K562 (cell line): ENCODE measurements at regions not wholly inside any gene's neighbourhood (a gene's known extent, or its start where the extent isn't known, plus 50 kb on each side); places are given as distances from the start of the nearest gene placed in this dataset.

ENCODE experiments used
- BCL6 ChIP-seq: fragments of 250-450 bp; sonication (Bioruptor Pico); IDR thresholded peaks from 2 replicates; pipeline ENCODE4 v1.4.0; 2020
- CHD2 ChIP-seq: IDR thresholded peaks from 2 replicates; pipeline ENCODE4 v1.6.1; 2011; ENCODE audit warnings: low read depth, low read length
- ETV5 ChIP-seq: sonication (generic); formaldehyde crosslinking; IDR thresholded peaks from 2 replicates; pipeline ENCODE4 v1.4.0; 2020; ENCODE audit warnings: low read depth, mild to moderate bottlenecking, missing genetic modification reagents
- FOXA3 ChIP-seq, 2 experiments: fragments of 450-650 bp in 1 of 2; sonication (generic) in 1 of 2; formaldehyde crosslinking; IDR thresholded peaks in 1 of 2; conservative IDR thresholded peaks in 1 of 2; 2 replicates each; pipeline versions ENCODE4 v1.4.0 to v1.8.0; 2020 to 2022; ENCODE audit warnings: mild to moderate bottlenecking in 2 of 2, missing genetic modification reagents in 1 of 2
- HDGF ChIP-seq: fragments of 450-650 bp; IDR thresholded peaks from 2 replicates; pipeline ENCODE4 v1.6.1; 2016
- MAZ ChIP-seq, 2 experiments: fragments of 450-650 bp in 1 of 2; sonication (generic) in 1 of 2; formaldehyde crosslinking; IDR thresholded peaks in 1 of 2; conservative IDR thresholded peaks in 1 of 2; 2 replicates each; pipeline versions ENCODE4 v1.4.0 to v1.5.0; 2020; ENCODE audit warnings: mild to moderate bottlenecking in 1 of 2, missing genetic modification reagents in 1 of 2
- NFYB ChIP-seq: IDR thresholded peaks from 2 replicates; pipeline ENCODE4 v1.6.1; 2011; ENCODE audit warnings: mild to moderate bottlenecking, moderate library complexity; ENCODE audit not compliant: insufficient read length; ENCODE audit errors: extremely low read depth
- PCBP1 ChIP-seq: fragments of 200-400 bp; formaldehyde crosslinking; IDR thresholded peaks from 2 replicates; pipeline ENCODE4 v1.6.1; 2018; ENCODE audit warnings: mild to moderate bottlenecking, low read depth, low read length; ENCODE audit not compliant: poor library complexity, severe bottlenecking
- POLR2A ChIP-seq: fragments of 450-650 bp; conservative IDR thresholded peaks from 2 replicates; pipeline ENCODE4 v1.6.1; 2016
- SMAD3 ChIP-seq: fragments of 450-650 bp; formaldehyde crosslinking; conservative IDR thresholded peaks from 2 replicates; pipeline ENCODE4 v1.4.0; 2020; ENCODE audit warnings: mild to moderate bottlenecking
- SRSF9 ChIP-seq: fragments of 200-400 bp; formaldehyde crosslinking; IDR thresholded peaks from 2 replicates; pipeline ENCODE4 v1.6.1; 2017; ENCODE audit warnings: low read depth, low read length, borderline replicate concordance
- YY1 ChIP-seq, 3 experiments: IDR thresholded peaks; 2 replicates each; pipeline ENCODE4 v1.6.1; 2011; ENCODE audit warnings: low read length in 2 of 3, mild to moderate bottlenecking in 2 of 3, moderate library complexity in 2 of 3, borderline replicate concordance in 1 of 3, control low read depth in 1 of 3, low read depth in 1 of 3; ENCODE audit not compliant: insufficient read depth in 3 of 3, insufficient replicate concordance in 2 of 3, control insufficient read depth in 1 of 3, insufficient read length in 1 of 3; ENCODE audit errors: extremely low read depth in 1 of 3
- ZFX ChIP-seq: sonication (generic); formaldehyde crosslinking; IDR thresholded peaks from 2 replicates; pipeline ENCODE4 v1.8.0; 2022; ENCODE audit warnings: mild to moderate bottlenecking, missing genetic modification reagents, moderate library complexity

- TF ChIP-seq MAZ (CRISPR knock-in tag; conservative IDR thresholded peaks at IDR 0.05 in 1 of 2, IDR thresholded peaks at IDR 0.05 in 1 of 2), result no peak
- TF ChIP-seq HDGF, result no peak
- TF ChIP-seq POLR2A, result no peak
- no peak for TF ChIP-seq YY1 (IDR thresholded peaks at IDR 0.05; ENCODE audit: borderline replicate concordance in 1 of 3, control insufficient read depth in 1 of 3, extremely low read depth in 1 of 3, insufficient read depth in 3 of 3, insufficient read length in 1 of 3, insufficient replicate concordance in 2 of 3, low read depth in 1 of 3, low read length in 2 of 3)
- TF ChIP-seq SMAD3 (CRISPR knock-in tag), result no peak
- TF ChIP-seq SRSF9, result no peak
- TF ChIP-seq PCBP1, result no peak
- no peak for TF ChIP-seq BCL6 (CRISPR knock-in tag)
- no peak for TF ChIP-seq CHD2
- TF ChIP-seq ZFX, result no peak
- TF ChIP-seq FOXA3 (CRISPR knock-in tag; conservative IDR thresholded peaks at IDR 0.05 in 1 of 2, IDR thresholded peaks at IDR 0.05 in 1 of 2), result no peak
- no peak for TF ChIP-seq NFYB
- TF ChIP-seq ETV5, result no peak
These were observed 187.3 kb upstream of the INTU start for GRCh38 chr4:127445471-127445870.
